Body of pancreas (tissue), 4 donors: ENCODE measurements at regions not wholly inside any gene's neighbourhood (a gene's known extent, or its start where the extent isn't known, plus 50 kb on each side); places are given as distances from the start of the nearest gene placed in this dataset.

Source experiments
- CTCF ChIP-seq, 7 experiments: fragments of 450-650 bp in 4 of 7; fragments of 200-600 bp in 3 of 7; sonication (generic) in 3 of 7; IDR thresholded peaks; one replicate each; pipeline ENCODE4 v1.5.1; 2016 to 2019; ENCODE audit warnings: antibody characterized with exemption in 7 of 7
- POLR2A ChIP-seq, 3 donors: fragments of 450-650 bp; IDR thresholded peaks; one replicate each; pipeline ENCODE4 v1.6.1; 2016; ENCODE audit warnings: antibody characterized with exemption in 3 of 3, mild to moderate bottlenecking in 2 of 3

- TF ChIP-seq CTCF (IDR thresholded peaks at IDR 0.05) (no peak), POLR2A (IDR thresholded peaks at IDR 0.05) (no peak)
These were observed 542.9 kb upstream of the GRIA3 start for GRCh38 chrX:122641136-122641535.
